HG03457 (cell line): ENCODE measurements at regions not wholly inside any gene's neighbourhood (a gene's known extent, or its start where the extent isn't known, plus 50 kb on each side); places are given as distances from the start of the nearest gene placed in this dataset.
"Not testable (repeated sequence)": the region's sequence is repeated elsewhere in the genome, so short reads cannot be mapped to it uniquely, and the experiment has no call there.

Source experiments
- ATAC-seq: cut with Tn5 transposase; IDR thresholded peaks from one replicate; pipeline ENCODE4 v1.9.1; 2021; ENCODE audit warnings: moderate number of reproducible peaks; ENCODE audit not compliant: unreplicated experiment

DNA sequence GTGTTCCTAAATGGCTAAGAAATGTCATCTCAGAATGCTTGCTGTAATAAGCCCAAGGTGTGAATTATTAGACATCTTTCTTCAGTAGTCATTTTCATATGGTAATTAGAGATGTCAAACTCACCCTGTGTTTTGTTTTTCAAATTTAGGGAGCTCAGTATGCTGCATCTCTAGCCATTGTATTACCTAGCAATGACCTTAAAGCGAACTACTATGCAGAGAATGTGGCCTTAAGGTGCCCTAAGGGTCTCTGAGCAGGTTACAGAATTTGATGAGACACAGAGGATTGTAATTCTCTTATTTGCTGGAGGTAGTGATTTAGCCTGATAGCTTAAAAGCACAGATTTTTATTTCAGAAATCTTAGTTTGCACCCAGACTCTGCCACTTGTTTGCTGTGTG lies 1052.6 kb upstream of the DDX18 start:
- no peak for ATAC-seq

DNA sequence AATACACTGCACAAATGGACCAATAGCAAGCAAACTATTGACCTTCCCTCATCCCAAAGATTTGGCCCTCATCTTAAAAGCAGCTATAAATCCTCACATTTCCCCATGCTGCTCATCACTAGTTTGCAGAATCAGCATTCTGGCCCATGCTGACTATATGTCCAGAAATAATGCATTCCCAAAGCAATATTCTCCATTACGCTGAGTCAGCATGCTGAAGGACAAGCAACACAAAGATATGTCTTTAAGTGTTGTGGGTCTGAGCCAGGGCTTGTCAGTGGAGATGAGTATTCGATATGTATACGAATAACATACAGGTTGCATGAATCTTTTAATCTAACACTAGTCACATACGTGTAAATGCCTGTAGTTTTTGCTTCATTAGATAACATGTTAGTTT lies 1045.0 kb upstream of the DDX18 start:
- no peak for ATAC-seq

DNA sequence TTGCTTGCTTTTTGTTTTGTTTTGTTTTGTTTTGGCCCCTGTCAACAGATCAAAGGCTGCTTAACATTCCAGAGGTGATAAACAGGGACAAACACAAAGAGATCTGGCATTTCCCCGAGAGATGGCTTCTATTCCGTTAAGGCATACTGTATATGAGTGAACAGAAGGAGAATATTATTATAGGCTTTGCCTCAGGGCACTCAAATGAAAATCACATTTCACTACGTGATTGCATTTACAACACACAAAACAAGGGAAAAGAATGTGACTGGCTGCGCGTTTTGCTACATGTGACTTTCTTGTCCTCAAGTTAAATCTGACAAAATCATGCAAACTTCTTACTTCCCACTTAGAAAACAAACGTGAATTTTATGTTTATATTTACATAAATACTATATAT lies 1037.9 kb upstream of the DDX18 start:
- ATAC-seq = no peak

DNA sequence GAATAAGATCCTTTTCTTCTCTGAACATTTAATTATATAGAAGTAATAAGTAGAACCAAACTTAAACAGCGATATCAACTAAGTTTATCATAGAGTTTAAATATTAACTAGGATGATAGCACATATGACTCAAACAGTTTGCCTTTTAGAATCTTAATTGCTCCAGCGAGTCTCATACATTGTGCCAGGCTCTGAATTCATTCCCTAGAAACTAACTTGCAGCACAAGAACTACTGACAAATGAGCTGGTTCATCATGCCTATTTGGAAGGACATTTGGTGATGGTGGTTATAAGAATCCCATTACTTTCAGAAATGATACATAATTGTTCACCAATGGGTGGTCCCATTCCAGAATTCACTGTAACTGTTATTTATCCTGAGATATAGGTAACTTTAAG lies 1026.6 kb upstream of the DDX18 start:
- ATAC-seq = no peak

DNA sequence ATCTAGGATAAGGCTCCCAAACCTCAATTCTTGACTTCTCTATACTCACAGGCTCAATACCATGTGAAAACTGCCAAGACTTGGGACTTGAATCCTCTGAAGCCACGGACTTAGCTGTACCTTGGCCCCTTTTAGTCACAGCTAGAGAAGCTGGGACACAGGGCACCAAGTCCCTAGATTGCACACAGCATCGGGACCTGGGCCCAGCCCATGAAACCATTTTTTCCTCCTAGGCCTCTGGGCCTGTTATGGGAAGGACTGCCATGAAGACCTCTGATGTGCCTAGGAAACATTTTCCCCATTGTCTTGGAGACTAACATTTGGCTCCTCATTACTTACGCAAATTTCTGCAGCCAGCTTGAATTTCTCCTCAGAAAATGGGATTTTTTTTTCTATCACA lies 1011.8 kb upstream of the DDX18 start:
- ATAC-seq = no peak

DNA sequence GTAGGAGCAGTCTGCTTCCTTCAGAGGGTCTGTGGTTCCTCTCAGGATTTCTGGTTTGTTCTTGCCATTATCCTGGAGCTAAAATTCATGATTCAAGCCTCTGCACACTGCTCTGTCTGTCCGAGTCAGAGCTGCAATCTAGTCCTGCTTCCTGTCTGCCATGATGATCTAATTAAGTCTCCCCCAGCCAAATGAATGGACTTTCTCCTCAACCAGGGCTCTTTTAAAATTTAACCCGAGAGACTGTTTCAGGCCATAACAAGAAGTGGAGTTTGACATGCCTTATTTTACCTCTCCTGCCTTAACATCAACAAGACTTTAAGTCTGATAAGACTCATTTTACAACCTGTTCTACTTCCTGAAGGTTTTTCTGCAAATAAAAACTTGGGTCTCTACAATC lies 1009.6 kb upstream of the DDX18 start:
- no peak for ATAC-seq

DNA sequence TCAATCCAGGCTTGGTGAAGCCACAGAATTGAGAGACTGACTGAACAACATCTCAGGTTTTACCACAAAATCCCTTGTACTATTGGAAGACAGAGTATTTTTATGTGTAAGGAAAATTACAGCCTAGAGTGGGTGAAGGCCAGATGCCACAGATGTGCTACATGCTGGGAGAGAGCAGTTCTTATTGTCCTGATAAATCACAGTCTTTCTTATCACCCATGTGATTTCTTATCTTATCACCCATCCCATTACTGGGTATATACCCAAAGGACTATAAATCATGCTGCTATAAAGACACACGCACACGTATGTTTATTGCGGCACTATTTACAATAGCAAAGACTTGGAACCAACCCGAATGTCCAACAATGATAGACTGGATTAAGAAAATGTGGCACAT lies 1008.0 kb upstream of the DDX18 start:
- ATAC-seq = not testable (repeated sequence)

DNA sequence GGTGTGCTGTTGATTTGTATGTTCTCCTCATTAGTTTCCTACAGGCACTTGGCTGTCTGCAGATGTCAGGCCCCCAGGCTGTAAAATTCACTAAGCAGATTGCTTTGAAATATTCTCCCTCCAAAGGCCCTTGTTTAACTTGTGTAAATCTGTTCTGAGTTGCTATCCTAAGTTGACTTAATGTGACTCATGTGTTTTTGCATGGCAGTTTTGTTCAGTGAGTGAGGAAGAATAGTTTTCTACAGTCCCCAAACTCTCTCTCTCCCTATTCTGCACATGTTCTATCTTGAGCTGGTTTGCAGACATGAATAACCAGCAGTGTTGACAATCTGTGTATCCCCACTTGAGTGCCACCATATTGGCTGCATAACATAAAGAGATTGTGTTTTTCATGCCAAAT lies 1005.4 kb upstream of the DDX18 start:
- no peak for ATAC-seq

DNA sequence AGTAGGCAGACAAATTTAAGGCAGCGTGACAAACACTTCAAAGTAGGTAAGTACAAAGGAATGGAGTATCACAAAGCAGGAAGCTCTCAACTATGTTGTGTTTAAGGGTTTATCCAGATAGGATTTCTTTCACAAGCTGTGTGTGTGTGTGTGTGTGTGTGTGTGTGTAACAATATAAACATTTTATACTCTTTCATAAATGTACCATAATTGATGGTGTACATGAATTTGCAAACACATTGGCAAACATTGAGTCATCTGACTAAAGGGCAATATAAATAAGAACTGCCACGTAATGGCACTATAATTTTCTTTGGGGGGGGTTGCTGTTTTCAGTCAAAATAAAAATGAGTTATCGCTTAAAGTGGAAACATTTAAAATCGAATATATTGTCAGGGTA lies 1004.4 kb upstream of the DDX18 start:
- ATAC-seq = no peak

DNA sequence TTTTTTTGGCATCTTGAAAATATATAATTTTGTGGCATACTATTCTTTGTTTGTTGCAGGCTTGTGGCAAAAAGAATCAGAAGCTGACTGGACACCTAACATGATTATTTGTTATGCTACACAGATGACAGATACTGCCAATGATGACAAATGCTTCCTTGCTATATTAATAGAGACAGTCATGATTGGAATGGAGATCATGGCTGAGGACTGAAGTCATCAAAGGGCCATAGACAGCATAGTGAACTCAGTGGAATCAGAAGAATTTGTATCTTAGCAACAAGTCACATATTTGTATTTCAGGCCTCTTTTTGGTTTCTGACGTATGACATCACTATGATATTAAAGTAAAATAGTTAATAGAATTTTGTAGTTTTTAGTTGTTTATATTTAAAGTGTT lies 1003.8 kb upstream of the DDX18 start:
- no peak for ATAC-seq

DNA sequence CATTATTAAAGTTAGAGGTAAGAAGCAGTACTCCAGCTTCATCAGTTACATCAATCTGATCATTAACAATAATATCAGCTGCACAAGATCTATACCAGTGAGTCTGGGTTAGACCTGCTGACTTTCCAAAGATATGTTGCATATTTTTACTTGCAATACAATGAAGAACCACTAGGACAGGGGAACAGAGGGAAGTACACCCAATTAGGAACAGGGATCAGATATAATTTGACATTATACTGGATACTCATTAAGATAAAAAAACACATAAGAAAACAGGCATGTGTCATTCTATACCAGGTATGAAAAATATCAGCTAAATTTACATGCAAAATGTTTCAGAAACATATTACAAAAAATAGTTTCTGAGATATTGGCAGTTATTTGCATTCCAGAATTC lies 995.1 kb upstream of the DDX18 start:
- no peak for ATAC-seq

DNA sequence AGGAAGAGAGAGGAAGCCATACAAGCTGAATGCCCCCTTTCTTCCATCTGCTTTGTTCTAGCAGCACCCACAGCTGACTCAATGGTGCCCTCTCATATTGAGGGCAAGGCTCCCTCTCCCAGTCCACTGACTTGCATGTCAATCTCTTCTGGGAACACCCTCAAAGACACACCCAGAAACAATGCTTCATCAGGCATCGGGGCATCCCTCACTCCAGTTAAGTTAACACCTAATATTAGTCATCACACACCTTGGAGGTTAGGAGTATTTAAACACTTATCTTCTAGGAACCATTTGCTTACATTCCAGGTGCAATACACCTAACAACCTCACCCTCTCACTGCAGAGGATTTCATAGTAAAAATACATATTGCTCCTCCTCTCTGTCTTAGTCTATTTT lies 993.5 kb upstream of the DDX18 start:
- ATAC-seq = no peak

DNA sequence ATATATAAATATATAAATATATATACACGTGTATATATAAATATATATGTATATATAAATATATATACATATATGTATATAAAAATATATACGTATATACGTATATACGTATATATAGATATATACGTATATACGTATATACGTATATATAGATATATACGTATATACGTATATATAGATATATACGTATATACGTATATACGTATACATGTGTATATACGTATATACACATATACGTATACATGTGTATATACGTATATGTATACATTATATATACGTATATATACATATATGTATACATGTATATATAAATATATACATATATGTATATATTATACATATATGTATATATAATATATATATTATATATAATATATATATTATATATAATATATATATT lies 984.9 kb upstream of the DDX18 start:
- not testable (repeated sequence) for ATAC-seq

DNA sequence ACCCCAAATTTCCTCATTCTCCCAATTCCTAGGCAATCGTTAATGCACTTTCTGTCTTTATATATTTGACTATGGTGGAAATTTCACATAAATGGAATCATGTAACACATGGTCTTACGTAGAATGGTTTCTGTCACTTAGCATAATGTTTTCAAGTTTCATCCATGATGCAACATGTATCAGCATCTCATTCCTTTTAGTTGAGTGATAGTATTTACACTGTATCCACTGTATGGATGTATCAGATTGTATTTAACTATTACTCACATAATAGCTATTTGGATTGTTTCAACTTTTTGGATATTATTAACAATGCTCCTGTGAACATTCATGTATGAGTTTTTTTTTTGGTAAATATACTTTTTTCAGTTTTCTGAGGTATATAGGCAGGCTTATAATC lies 982.3 kb upstream of the DDX18 start:
- no peak for ATAC-seq

DNA sequence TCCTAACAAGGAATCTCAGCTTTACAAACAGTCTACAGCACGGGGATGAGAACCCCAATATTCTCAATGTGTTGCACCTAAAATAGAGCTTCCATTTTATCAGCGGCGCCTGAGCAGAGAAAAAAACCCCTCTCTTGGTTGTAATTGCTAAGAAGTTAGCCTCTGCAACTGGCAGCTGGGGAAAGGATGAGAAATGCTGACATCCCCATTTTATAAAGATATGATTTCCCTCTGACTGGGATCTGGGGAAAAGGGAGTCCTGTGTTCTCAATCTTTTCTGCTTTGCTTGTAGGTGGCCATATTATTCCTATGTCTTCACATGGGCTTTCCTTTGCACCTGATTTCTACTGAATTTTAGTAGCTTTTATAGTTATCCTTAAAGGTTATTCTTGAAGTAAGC lies 981.4 kb upstream of the DDX18 start:
- ATAC-seq = no peak

DNA sequence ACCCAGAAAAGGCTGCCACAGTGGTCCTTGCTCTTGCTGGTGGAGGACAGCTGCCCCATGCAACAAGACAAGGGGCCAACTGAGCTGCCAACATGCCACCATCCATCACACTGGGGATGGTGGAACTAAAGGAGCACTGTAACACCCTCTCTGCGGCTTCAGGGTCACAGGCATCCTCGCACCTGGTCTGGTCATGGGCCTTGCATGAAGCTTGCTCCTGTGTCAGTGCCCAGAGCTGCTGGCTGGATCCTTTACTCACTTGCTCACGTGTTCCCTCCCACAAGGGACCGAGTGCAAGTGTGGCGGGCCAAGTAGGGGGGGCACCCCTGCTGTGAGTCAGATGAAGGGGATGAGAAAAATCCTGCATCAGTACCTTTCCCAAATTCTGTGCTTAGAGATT lies 972.3 kb upstream of the DDX18 start:
- no peak for ATAC-seq

DNA sequence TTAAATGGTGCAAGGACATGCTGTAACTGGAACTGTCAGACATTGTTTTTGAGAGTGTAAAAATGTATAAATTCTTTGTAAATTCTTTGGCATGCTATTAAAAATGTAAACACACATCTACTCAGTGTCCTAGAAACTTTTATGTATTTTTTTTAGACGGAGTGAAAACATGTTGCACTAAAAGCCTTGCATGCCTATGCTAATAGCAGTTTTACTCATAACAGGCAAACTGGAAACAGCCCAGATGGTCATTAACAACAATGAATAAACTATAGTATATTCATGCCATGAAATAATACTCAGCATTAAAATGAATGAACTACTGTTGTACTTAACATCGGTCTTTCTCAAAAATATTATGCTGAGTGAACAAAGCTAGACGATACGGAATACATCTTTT lies 954.8 kb upstream of the DDX18 start:
- no peak for ATAC-seq

DNA sequence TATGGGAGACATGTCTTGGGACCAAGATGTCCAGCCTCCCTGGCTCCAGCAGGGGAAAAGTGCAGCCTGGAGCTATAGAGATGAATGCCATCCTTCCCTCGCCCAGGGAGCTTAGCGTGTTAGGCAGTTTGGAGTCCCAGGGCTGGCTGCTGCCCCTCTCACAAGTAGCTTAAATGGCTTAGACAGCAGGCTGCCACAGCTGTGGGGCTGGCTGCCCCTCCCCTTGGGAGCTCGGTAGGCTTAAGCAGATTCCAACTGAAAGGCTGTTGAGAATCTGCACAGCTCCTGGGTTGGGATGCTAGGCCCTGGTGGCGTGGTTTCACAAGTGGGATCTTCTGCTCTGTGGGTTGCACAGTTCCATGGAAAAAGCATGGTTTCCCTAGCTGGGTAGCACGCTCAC lies 940.5 kb upstream of the DDX18 start:
- no peak for ATAC-seq

DNA sequence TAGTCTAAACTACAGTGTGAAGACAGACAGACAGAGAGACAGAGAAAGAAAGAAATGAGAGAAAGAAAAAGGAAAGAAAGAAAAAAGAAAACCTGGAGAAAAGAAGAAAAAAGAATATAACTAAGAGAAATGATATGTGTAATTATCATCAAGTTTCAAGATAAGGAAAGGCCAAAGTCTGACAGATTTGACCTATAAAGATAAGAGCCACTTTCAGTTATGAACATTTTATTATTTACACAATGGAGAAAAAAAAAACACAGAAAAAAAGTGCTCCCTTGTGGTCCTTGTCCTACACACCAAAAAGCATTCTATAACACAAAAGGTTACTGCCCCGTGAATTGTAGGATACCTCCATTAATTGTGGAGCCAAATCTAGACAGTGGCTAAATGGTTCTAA lies 937.2 kb upstream of the DDX18 start:
- no peak for ATAC-seq

DNA sequence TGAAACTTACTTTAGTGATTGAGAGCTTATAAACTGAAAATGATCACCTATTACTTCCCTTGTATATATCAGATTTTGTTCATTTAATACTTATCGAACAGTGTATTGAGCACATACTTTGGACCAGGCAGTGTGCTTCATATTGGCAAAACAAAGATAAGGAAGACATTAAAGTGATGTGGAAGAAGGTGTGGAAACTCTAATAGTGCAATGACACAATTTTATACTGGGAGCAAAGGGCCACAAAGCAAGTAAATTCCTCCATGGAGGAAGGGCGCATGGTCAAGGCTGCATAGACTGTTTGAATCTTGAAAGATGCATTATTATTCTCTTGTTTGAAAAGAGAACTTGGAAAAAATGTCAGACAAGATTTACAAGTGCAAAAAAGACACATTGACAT lies 936.5 kb upstream of the DDX18 start:
- no peak for ATAC-seq

DNA sequence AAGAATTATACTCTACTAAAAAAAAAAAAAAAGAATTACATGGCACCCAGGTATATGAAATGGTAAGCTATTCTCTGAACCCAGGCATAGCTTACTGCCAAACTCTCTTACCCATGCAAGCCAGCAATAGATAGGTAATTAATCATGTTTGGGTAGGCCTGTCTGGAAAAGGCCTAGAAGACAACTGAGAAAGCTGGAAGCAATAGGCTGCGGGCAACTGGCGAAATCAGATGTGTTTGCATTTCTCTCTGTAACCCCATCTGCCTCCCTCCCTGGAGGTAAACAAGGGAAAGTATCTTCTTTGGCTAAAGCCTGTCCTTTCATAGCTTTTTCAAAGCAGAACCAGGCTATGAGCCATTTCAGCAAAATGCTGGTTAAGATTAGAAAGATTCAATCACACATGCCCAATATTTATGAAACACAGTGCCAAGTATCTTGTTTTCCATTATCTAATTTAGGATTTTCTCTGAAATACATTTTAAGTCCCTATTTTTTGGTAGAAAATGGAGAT lies 934.8 kb upstream of the DDX18 start:
- ATAC-seq = no peak

DNA sequence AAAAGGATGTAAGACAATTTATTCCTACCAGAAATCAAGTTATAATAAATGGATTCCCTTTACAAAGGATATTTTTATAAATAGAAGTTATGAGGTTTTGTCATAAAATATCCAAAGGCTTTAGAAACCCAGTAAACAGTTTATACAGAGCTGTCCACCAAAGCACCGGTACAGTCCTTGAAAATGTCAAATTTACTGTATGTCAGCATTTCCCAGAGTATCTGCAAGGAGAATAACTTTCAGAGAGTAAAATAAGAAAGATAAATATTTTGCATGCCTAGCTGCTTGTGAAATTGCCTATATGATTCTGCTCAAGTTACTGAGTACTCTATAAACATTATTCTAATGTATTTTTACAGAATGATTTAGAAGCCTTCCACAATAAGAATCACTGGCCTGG lies 923.3 kb upstream of the DDX18 start:
- ATAC-seq = no peak

DNA sequence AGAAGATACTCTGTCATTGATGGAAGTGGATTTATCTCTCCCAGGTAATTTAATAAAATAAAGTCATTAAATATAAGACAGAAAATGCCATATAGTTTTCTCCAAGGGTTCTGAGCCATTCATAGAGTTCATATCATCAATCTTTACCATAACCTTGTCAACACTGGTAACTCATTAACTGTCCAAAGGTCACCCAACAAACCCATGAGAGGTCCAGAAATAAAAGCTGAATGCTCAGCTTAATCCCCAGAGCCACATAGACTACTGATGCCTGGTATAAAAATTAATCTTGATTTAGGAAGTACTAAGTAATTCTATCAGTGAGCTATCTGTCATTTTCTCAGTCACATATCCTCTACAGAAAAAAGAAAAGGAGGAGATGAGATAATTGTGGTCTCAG lies 903.0 kb upstream of the DDX18 start:
- no peak for ATAC-seq

DNA sequence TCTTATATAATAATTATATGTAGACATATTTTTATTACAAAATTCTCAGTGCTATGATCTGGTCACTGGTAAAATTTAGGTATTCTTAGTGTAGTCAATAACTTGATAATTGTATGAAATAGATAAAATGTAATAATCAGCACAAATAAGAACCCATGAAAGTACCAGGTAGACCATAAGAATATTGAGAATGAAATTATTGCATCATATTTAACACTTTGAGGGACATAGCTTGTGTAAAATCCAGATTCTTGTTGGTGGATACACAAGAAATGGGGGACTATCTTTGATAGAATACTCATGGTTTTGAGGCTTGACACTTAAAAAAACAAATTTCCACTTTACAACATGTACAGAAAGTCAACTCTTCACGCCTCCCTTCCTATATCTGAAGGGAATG lies 898.8 kb upstream of the DDX18 start:
- no peak for ATAC-seq
